HEK293T (cell line): ENCODE measurements at regions not wholly inside any gene's neighbourhood (a gene's known extent, or its start where the extent isn't known, plus 50 kb on each side); places are given as distances from the start of the nearest gene placed in this dataset.

Source experiments
- BHLHE40 ChIP-seq: fragments of 450-650 bp; IDR thresholded peaks from 2 replicates; pipeline ENCODE4 v1.6.1; 2016; ENCODE audit warnings: mild to moderate bottlenecking, moderate library complexity, borderline replicate concordance
- FOXK2 ChIP-seq: fragments of 450-650 bp; IDR thresholded peaks from 2 replicates; pipeline ENCODE4 v1.6.1; 2016; ENCODE audit warnings: mild to moderate bottlenecking
- FOXM1 ChIP-seq: fragments of 450-650 bp; IDR thresholded peaks from 2 replicates; pipeline ENCODE4 v1.6.1; 2017; ENCODE audit warnings: mild to moderate bottlenecking, borderline replicate concordance
- HDGF ChIP-seq: fragments of 450-650 bp; IDR thresholded peaks from 2 replicates; pipeline ENCODE4 v1.6.1; 2017; ENCODE audit warnings: antibody characterized with exemption, borderline replicate concordance
- SP1 ChIP-seq: fragments of 450-650 bp; IDR thresholded peaks from 2 replicates; pipeline ENCODE4 v1.6.1; 2017

DNA sequence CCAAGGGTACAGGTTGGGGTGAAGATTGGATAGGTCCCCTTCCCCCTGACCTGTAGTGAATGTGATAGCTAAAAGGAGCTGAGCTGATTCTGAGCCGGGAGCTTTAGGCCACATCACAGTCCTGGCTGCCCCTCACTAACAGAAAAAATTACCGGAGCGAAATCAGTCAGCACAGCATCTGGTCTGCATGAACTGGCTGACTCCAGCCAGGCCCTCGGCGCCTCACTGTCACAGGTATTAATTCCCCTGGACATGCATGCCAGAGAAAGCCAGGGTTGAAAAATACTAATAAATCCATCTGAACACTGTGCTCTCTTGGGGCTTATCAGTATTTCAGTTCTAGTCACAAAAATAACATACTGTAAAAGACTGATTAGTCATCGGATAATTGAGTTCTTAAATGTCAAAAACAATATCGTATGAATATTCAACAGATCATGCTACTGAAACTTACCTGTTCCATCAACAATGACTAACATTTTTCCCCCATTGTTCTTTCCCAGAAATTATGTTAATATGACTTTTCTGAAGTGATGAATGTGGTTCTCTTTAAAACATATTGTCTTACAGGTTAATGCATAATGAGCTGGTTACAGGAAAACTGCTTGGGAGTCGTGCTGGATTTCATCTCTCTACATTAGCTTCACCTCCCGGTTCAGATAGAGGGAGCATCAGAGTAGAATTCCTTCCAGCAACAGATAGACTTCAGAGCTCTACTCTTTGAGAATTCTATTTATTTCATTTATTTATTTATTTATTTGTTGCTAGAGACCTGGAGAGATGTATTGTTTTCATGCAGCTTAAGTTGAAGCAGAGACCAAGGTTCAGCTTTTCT, 387.7 kb downstream of the NXPE2 start:
- TF ChIP-seq BHLHE40, result no peak
- no peak for TF ChIP-seq SP1
- no peak for TF ChIP-seq FOXK2
- TF ChIP-seq FOXM1, result no peak
- no peak for TF ChIP-seq HDGF
